HUES48 (cell line): ENCODE measurements at regions not wholly inside any gene's neighbourhood (a gene's known extent, or its start where the extent isn't known, plus 50 kb on each side); places are given as distances from the start of the nearest gene placed in this dataset.
"Not testable (repeated sequence)": the region's sequence is repeated elsewhere in the genome, so short reads cannot be mapped to it uniquely, and the experiment has no call there.

Source experiments
- H3K27ac ChIP-seq: one replicate; pipeline ENCODE4 v1.7.0; 2013; ENCODE audit warnings: low read depth, low read length, inconsistent platforms
- H3K27me3 ChIP-seq: 2 replicates; pipeline ENCODE4 v1.6.1; 2013; ENCODE audit warnings: mild to moderate bottlenecking, low read length; ENCODE audit not compliant: control insufficient read depth, insufficient read depth
- H3K36me3 ChIP-seq: 2 replicates; pipeline ENCODE4 v1.6.1; 2013; ENCODE audit warnings: low read length; ENCODE audit not compliant: control insufficient read depth, insufficient read depth
- H3K4me1 ChIP-seq: 2 replicates; pipeline ENCODE4 v1.6.1; 2013; ENCODE audit warnings: mild to moderate bottlenecking, low read length; ENCODE audit not compliant: control insufficient read depth, insufficient read depth
- H3K4me3 ChIP-seq: 2 replicates; pipeline ENCODE4 v1.5.1; 2013; ENCODE audit warnings: mild to moderate bottlenecking, low read depth, low read length
- H3K9ac ChIP-seq: 2 replicates; pipeline ENCODE4 v1.6.1; 2013; ENCODE audit warnings: mild to moderate bottlenecking, low read depth, low read length, moderate library complexity
- H3K9me3 ChIP-seq: 2 replicates; pipeline ENCODE4 v1.6.1; 2013; ENCODE audit warnings: low read length; ENCODE audit not compliant: control insufficient read depth, insufficient read depth

GRCh38 chr6:62819640-62820039 lies 391.6 kb upstream of the FKBP1C start:
- no peaks in the 10 kb centered on the region for H3K36me3 ChIP-seq
- H3K9ac ChIP-seq: no peak overlapping the region
- H3K4me1 ChIP-seq: peaks cover 21% of the 10 kb centered on the region
- H3K27ac ChIP-seq: no peak overlapping the region
- peaks cover 14% of the 10 kb centered on the region for H3K9me3 ChIP-seq
- no peak overlapping the region for H3K4me3 ChIP-seq
- H3K27me3 ChIP-seq: no peaks in the 10 kb centered on the region

DNA sequence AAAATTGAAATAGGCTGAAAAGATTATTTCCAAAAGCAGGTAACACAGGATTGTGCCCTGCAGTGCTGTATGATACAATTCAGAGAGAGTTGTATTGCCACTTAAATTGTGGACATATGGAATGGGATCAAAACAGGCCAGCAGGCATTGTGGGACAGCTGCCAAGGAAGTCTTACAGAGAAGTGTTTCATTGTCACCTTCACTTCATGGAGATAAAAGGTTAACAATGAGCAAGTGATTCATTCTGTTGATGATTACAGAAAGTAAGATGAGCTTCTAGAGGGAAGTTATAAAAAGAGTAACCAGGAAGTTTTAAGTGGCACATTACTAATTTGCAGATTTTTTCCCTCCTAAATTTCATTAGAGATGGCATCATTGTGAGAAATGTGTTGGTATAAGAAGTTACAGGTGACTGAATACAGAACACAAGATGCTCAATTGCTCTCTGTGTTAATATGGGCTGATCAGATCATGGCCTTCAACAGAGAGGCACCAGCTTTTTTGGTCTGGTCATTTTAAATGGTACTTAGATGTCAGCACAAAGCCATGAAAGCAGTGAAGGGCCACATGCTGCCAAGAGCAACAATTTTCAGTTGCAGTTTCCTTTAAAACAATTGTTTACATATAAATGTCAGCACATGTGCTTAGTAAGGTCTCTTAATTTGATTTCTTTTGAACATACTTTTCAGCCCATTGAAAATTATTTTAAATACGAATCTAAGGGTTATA lies 402.5 kb upstream of the FKBP1C start:
- no peaks in the 10 kb centered on the region for H3K27me3 ChIP-seq
- peak overlapping the region; percentile 57 for H3K27ac ChIP-seq
- H3K4me1 ChIP-seq: peaks cover 12% of the 10 kb centered on the region
- no peaks in the 10 kb centered on the region for H3K36me3 ChIP-seq
- H3K9me3 ChIP-seq: no peaks in the 10 kb centered on the region
- H3K4me3 ChIP-seq: no peak overlapping the region
- no peak overlapping the region for H3K9ac ChIP-seq

DNA sequence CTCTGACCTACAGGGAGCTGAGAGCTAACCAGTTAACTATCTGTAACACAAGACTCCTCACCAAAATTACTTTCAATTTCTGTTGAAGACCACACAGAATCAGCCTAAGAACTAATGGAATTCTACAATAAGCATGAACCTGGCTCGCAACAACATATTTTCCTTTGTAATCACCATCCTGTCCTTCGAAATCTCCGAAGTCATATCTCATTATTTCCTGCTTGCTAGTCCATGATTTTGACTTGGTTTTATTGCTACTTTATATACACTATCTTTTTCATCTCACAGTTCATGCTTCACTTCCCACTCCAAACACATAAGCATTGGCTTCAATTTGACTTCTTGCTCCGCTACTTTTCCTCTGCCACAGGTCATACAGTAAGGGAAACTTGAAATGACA lies 405.8 kb upstream of the FKBP1C start:
- Histone ChIP-seq H3K36me3 (no peaks in the 10 kb centered on the region), H3K27me3 (no peaks in the 10 kb centered on the region), H3K27ac (no peak overlapping the region), H3K9ac (no peak overlapping the region), H3K4me3 (no peak overlapping the region), H3K4me1 (peaks cover 12% of the 10 kb centered on the region), H3K9me3 (no peaks in the 10 kb centered on the region)

- Histone ChIP-seq H3K4me3 (no peak overlapping the region), H3K9me3 (no peaks in the 10 kb centered on the region), H3K4me1 (peaks cover 8% of the 10 kb centered on the region), H3K27ac (no peak overlapping the region), H3K36me3 (no peaks in the 10 kb centered on the region), H3K27me3 (no peaks in the 10 kb centered on the region), H3K9ac (no peak overlapping the region)
Measured at GRCh38 chr6:62803094-62803493, 408.2 kb upstream of the FKBP1C start.

DNA sequence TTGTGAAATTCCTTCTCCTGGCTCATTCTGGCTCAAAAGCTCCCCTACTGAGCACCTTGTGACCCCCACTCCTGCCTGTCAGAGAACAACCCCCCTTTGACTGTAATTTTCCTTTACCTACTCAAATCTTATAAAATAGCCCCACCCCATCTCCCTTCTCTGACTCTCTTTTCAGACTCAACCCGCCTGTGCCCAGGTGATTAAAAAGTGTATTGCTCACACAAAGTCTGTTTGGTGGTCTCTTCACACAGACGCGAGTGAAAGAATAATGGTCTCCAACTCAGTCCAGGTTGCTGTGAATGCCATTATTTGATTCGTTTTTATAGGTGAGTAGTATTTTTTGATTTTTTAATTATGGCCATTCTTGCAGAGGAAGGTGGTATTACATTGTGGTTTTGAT lies 414.1 kb upstream of the FKBP1C start:
- no peak overlapping the region; the same call in 1 of the 2 replicates for H3K4me3 ChIP-seq
- H3K27ac ChIP-seq: no peak overlapping the region

GRCh38 chr6:62775427-62776022 lies 435.7 kb upstream of the FKBP1C start:
- no peaks in the 10 kb centered on the region for H3K27me3 ChIP-seq
- no peaks in the 10 kb centered on the region for H3K36me3 ChIP-seq
- no peaks in the 10 kb centered on the region for H3K9me3 ChIP-seq
- H3K4me1 ChIP-seq: no peaks in the 10 kb centered on the region
- H3K9ac ChIP-seq: no peak overlapping the region
- H3K27ac ChIP-seq: no peak overlapping the region
- no peak overlapping the region for H3K4me3 ChIP-seq

More for the DNA sequence above, 414.1 kb upstream of the FKBP1C start:
- no peaks in the 10 kb centered on the region for H3K4me1 ChIP-seq
- no peak overlapping the region for H3K9ac ChIP-seq
- no peaks in the 10 kb centered on the region for H3K27me3 ChIP-seq
- H3K9me3 ChIP-seq: no peaks in the 10 kb centered on the region
- no peaks in the 10 kb centered on the region for H3K36me3 ChIP-seq

DNA sequence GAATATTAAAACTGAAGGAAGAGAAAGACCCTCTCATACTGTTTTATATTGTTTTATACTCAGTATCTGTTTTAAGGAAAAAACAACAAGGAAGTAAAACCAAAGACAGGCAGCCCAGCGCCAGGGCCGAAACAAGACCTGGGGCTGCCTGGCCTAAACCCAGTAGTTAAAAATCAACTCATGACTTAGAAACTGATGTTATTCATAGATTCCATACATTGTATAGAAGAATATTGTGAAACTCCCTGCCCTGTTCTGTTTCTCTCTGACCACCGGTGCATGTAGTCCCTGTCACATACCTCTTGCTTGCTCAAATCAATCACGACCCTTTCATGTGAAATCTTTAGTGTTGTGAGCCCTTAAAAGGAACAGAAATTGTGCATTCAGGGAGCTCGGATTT lies 445.1 kb upstream of the FKBP1C start:
- not testable (repeated sequence) for H3K9ac ChIP-seq, H3K4me1 ChIP-seq, H3K27ac ChIP-seq, H3K4me3 ChIP-seq, H3K9me3 ChIP-seq, H3K27me3 ChIP-seq, H3K36me3 ChIP-seq

DNA sequence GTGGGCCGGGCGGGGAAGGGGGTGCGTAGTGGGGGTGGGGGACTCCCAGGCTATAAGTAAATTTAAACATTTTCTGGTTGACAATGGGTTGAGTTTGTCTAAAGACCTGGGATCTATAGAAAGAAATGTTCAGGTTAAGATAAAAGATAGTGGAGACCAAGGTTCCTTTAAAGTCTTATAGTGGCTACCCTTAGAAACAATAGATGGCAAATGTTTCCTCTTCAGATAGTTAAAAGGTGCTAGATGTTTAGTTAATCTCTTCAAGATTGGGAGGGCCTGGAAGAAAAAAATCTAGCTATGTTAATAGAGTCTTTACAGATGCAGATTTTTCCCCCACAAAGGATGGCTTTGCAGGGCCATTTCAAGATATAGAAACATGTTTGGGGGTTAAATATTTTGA lies 446.4 kb upstream of the FKBP1C start:
- Histone ChIP-seq H3K27ac (peak overlapping the region; percentile 21), H3K4me3 (no peak overlapping the region), H3K4me1 (no peaks in the 10 kb centered on the region), H3K36me3 (no peaks in the 10 kb centered on the region), H3K9ac (no peak overlapping the region), H3K9me3 (no peaks in the 10 kb centered on the region), H3K27me3 (no peaks in the 10 kb centered on the region)

- Histone ChIP-seq H3K4me3 (no peak overlapping the region), H3K4me1 (no peaks in the 10 kb centered on the region), H3K9ac (no peak overlapping the region), H3K27me3 (no peaks in the 10 kb centered on the region), H3K9me3 (no peaks in the 10 kb centered on the region), H3K27ac (no peak overlapping the region), H3K36me3 (no peaks in the 10 kb centered on the region)
Measured at GRCh38 chr6:62763125-62763912, 447.9 kb upstream of the FKBP1C start.

GRCh38 chr6:62746968-62747367 lies 460.9 kb upstream of the KHDRBS2 start:
- Histone ChIP-seq H3K4me3 (no peak overlapping the region), H3K27ac (no peak overlapping the region), H3K4me1 (no peaks in the 10 kb centered on the region), H3K27me3 (no peaks in the 10 kb centered on the region), H3K9ac (no peak overlapping the region), H3K9me3 (no peaks in the 10 kb centered on the region), H3K36me3 (no peaks in the 10 kb centered on the region)

DNA sequence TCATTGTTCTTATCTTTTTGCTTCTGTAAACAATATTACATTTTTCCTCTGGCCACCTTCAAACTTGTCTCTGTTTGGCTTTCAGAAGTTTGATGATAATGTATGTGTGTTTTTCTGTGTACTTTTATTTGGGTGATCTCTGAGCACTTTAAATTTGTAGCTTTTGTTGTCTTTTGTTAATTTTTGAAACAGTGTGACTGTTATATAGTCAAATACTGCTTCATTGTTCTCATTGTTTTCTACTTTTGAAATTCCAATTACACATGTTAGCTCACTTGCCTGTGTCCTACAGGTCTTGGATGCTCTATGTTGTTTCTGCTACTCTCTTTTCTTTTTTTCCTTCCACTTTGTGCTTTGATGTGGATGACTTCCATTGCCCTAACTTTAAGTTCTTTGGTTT lies 460.1 kb upstream of the KHDRBS2 start:
- no peak overlapping the region for H3K4me3 ChIP-seq
- no peaks in the 10 kb centered on the region for H3K9me3 ChIP-seq
- no peaks in the 10 kb centered on the region for H3K27me3 ChIP-seq
- H3K9ac ChIP-seq: no peak overlapping the region
- no peaks in the 10 kb centered on the region for H3K36me3 ChIP-seq
- no peak overlapping the region for H3K27ac ChIP-seq
- peaks cover 8% of the 10 kb centered on the region for H3K4me1 ChIP-seq
